GM04503 (cell line): ENCODE measurements at regions not wholly inside any gene's neighbourhood (a gene's known extent, or its start where the extent isn't known, plus 50 kb on each side); places are given as distances from the start of the nearest gene placed in this dataset.

Experiments used
- DNase-seq: peaks from one replicate; pipeline ENCODE4 v3.0.0-alpha.2; 2012; ENCODE audit warnings: low read depth

- no peak for DNase-seq
These were observed 144.2 kb upstream of the OTOS start for GRCh38 chr2:240284503-240285259.

GRCh38 chr2:240285725-240286124 lies 145.3 kb upstream of the OTOS start:
- no peak for DNase-seq

GRCh38 chr2:240286596-240286995 lies 146.1 kb upstream of the OTOS start:
- no peak for DNase-seq

- DNase-seq = no peak
These were observed 146.6 kb upstream of the OTOS start for GRCh38 chr2:240287011-240287410.

- no peak for DNase-seq
These were observed 147.1 kb upstream of the OTOS start for GRCh38 chr2:240287496-240288086.

- no peak for DNase-seq
These were observed 147.4 kb upstream of the GPC1 start for GRCh38 chr2:240288087-240288521.

- no peak for DNase-seq
These were observed 145.6 kb upstream of the GPC1 start for GRCh38 chr2:240289701-240290431.

GRCh38 chr2:240290432-240291336 lies 144.8 kb upstream of the GPC1 start:
- DNase-seq = no peak

GRCh38 chr2:240291337-240292034 lies 144.0 kb upstream of the GPC1 start:
- no peak for DNase-seq

GRCh38 chr2:240292035-240292574 lies 143.4 kb upstream of the GPC1 start:
- no peak for DNase-seq

GRCh38 chr2:240292619-240293525 lies 142.6 kb upstream of the GPC1 start:
- DNase-seq = no peak

GRCh38 chr2:240293557-240294461 lies 141.7 kb upstream of the GPC1 start:
- no peak for DNase-seq

GRCh38 chr2:240294514-240294913 lies 140.9 kb upstream of the GPC1 start:
- DNase-seq = no peak

GRCh38 chr2:240295256-240296103 lies 140.0 kb upstream of the GPC1 start:
- DNase-seq = no peak

- no peak for DNase-seq
These were observed 139.4 kb upstream of the GPC1 start for GRCh38 chr2:240296104-240296406.

- no peak for DNase-seq
These were observed 138.8 kb upstream of the GPC1 start for GRCh38 chr2:240296476-240297255.
